ENCODE measurements at regions not wholly inside any gene's neighbourhood (a gene's known extent, or its start where the extent isn't known, plus 50 kb on each side); places are given as distances from the start of the nearest gene placed in this dataset.

DNA sequence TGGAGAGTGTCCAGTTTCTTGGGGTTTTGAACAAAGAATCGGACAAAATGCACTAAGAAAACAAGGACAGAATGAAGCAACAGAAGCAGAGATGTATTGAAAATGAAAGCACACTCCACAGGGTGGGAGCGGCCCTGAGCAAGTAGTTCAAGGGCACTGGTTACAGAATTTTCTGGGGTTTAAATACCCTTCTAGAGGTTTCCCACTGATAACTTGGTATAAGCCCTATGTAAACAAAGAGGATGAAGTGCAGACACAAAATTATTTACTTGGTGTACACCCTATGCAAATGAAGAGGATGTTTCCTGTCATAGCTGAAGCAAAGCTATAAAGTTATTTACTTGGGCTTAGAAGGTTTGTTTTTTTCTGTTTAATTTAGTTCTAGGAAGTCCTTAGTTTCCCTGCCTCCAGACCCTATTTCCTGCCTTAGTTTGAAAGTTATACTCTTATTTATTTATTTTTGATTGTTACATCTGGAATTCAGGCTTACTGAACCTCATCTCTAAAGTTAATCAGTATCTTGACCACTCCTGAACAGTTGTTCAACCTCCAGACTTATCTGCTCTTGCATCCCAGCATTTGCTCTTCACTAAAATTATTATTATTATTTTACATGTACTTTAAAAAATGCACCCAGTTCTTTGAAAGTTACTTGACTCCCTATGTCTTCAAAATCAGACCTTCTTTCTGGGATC is 193.5 kb downstream of the SPP2 start:
- TF ChIP-seq POLR2A (IDR thresholded peaks at IDR 0.05; ENCODE audit: low read depth), result no peak
- TF ChIP-seq, protein P1, sequence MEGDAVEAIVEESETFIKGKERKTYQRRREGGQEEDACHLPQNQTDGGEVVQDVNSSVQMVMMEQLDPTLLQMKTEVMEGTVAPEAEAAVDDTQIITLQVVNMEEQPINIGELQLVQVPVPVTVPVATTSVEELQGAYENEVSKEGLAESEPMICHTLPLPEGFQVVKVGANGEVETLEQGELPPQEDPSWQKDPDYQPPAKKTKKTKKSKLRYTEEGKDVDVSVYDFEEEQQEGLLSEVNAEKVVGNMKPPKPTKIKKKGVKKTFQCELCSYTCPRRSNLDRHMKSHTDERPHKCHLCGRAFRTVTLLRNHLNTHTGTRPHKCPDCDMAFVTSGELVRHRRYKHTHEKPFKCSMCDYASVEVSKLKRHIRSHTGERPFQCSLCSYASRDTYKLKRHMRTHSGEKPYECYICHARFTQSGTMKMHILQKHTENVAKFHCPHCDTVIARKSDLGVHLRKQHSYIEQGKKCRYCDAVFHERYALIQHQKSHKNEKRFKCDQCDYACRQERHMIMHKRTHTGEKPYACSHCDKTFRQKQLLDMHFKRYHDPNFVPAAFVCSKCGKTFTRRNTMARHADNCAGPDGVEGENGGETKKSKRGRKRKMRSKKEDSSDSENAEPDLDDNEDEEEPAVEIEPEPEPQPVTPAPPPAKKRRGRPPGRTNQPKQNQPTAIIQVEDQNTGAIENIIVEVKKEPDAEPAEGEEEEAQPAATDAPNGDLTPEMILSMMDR (IDR thresholded peaks at IDR 0.05), result no peak

All from esophagus muscularis mucosa (tissue), 3 donors.